Adrenal gland (tissue), 5 donors: ENCODE measurements at regions not wholly inside any gene's neighbourhood (a gene's known extent, or its start where the extent isn't known, plus 50 kb on each side); places are given as distances from the start of the nearest gene placed in this dataset.

Experiments used
- POLR2A ChIP-seq, 2 donors: fragments of 450-650 bp; IDR thresholded peaks; one replicate each; pipeline ENCODE4 v1.6.1; 2017; ENCODE audit warnings: antibody characterized with exemption in 2 of 2, mild to moderate bottlenecking in 2 of 2, moderate library complexity in 1 of 2
- TF ChIP-seq, protein P1 (sequence below), 6 experiments: fragments of 450-650 bp in 4 of 6; fragments of 200-600 bp in 2 of 6; sonication (generic) in 1 of 6; IDR thresholded peaks; 1 replicate in 5 of 6; 2 replicates in 1 of 6; pipeline versions ENCODE4 v1.5.1 to v1.8.0; 2016 to 2021; ENCODE audit warnings: antibody characterized with exemption in 6 of 6, mild to moderate bottlenecking in 2 of 6, moderate library complexity in 1 of 6
- donor health status: DM: no; HTN: no; CAD: no.

- no peak for TF ChIP-seq POLR2A (IDR thresholded peaks at IDR 0.05)
- TF ChIP-seq, protein P1, sequence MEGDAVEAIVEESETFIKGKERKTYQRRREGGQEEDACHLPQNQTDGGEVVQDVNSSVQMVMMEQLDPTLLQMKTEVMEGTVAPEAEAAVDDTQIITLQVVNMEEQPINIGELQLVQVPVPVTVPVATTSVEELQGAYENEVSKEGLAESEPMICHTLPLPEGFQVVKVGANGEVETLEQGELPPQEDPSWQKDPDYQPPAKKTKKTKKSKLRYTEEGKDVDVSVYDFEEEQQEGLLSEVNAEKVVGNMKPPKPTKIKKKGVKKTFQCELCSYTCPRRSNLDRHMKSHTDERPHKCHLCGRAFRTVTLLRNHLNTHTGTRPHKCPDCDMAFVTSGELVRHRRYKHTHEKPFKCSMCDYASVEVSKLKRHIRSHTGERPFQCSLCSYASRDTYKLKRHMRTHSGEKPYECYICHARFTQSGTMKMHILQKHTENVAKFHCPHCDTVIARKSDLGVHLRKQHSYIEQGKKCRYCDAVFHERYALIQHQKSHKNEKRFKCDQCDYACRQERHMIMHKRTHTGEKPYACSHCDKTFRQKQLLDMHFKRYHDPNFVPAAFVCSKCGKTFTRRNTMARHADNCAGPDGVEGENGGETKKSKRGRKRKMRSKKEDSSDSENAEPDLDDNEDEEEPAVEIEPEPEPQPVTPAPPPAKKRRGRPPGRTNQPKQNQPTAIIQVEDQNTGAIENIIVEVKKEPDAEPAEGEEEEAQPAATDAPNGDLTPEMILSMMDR (IDR thresholded peaks at IDR 0.05): no peak
Measured at GRCh38 chr1:87206044-87206831, 122.4 kb upstream of the LMO4 start.
